Activated gamma-delta T cell (primary cell): ENCODE measurements at regions not wholly inside any gene's neighbourhood (a gene's known extent, or its start where the extent isn't known, plus 50 kb on each side); places are given as distances from the start of the nearest gene placed in this dataset.
"Not testable (repeated sequence)": the region's sequence is repeated elsewhere in the genome, so short reads cannot be mapped to it uniquely, and the experiment has no call there.

Experiments used
- DNase-seq: peaks from one replicate; lab custom pipeline; 2025; lab: John Stamatoyannopoulos, UW

DNA sequence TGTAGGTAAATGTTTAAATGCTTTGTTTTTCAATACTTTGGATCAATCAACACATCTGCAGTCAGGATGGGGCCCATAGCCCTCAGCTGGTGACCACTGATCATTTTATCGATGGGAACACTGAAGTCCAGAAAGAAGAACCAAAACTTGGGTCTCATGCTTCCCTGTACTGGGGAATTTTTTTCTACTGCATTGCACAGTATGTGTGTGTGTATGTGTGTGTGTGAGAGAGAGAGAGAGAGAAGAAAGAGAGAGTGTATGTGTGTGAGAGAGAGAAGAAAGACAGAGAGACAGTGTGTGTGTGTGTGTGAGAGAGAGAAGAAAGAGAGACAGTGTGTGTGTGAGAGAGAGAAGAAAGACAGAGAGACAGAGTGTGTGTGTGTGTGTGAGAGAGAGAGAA is 202.9 kb upstream of the MSX2 start:
- no peak for DNase-seq

DNA sequence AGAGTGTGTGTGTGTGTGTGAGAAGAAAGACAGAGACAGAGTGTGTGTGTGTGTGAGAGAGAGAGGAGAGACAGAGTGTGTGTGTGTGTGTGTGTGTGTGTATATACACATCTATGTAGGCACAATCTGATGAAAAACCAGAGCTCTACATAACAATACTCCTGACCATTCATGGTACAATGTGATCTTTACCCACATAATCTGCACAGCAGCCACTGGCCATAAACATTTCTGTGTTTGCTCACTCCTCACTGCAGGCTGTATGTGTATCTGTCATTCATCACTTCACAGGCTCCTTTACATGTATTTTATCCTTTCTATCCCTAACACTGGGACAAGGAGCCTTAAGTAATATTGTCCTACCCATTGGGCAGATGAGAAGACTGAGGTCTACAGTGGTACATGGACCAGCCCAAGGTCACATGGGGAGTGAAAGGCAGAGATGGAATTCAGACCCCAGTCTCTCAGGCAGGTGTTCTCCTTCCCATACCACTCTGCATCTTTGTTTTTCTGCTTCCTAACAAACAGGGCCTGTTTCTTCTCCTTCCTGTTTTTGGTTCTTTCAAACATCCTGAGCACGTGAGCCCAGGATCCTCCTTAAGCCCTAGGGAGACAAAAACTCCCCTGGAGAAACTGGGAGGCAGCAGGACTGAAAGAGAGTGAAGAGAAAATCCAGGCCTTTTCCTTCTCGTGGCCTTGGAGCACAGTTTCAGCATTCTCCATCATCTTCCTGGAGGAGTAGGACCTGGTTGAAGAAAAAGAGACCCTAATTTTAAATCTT is 201.7 kb upstream of the MSX2 start:
- no peak for DNase-seq

DNA sequence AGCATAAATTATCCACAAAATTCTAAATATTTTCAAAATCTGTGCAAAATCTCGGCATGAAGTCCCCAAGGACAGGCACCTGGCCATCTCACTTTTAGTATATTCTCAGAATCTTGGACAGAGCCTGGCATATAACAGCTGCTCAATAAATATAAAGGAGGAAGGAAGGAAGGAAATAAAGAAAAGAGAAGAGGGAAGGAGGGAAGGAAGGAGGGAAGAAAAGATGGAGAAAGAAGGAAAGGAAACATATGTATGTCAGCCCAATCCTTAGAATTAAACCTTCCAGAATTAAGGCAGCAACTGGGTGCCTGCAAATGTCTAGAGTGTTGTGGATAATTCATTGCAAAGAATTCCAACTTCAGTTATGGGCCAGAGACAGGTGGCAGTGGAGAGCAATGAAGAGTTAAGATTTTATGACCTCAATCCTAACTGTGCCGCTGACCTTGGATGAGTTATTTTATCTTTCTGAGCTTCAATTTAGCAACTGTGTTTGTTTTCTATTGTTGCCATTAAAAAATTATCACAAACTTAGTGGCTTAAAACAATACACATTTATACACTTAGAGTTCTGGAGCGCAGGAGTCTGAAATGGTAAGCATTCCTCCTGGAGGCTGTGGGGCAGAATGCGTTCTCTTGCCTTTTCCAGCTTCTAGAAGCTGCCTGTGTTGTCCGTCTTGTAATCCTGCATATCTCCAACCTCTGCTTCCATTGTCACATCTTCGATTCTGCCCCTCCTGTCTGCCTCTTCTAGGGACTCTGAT is 200.9 kb upstream of the MSX2 start:
- no peak for DNase-seq

DNA sequence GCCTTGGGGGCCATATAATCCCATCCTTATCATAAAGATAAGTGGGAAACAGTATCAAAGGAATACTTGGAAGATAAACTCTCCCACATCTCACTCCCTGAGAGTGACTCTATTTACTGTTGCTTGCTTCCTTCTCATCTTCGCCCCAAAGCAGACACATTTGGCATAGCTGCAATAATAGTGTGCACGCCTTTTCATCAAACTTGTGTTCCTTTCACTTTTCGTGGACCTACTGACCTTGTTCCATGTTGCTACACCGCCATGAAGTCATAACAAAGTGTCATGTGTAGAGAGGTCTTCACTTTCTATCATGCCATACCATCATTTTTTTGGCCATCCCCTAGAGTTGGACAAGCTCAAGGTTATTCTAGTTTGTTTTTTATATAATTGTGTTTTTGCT is 200.0 kb upstream of the MSX2 start:
- DNase-seq: no peak

DNA sequence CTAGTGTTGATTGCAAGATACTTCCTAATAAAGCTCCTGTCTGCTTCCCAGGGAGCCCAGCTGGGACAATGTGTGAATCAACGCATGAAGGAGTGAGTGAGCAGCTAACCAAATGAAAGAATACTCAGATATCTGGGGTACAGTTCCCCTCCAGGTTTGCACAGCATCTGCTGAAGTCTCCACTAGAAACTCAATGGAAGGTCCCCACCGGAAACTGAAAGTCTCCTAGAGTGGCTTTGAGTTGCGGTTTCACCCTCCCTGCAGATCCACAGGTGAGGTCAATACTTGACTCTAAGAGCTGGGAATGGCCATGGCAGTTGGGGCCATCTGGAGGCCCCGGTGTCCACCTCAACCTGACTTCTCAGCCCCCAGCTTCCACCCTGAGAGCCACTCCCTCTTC is 198.2 kb upstream of the MSX2 start:
- DNase-seq: no peak

DNA sequence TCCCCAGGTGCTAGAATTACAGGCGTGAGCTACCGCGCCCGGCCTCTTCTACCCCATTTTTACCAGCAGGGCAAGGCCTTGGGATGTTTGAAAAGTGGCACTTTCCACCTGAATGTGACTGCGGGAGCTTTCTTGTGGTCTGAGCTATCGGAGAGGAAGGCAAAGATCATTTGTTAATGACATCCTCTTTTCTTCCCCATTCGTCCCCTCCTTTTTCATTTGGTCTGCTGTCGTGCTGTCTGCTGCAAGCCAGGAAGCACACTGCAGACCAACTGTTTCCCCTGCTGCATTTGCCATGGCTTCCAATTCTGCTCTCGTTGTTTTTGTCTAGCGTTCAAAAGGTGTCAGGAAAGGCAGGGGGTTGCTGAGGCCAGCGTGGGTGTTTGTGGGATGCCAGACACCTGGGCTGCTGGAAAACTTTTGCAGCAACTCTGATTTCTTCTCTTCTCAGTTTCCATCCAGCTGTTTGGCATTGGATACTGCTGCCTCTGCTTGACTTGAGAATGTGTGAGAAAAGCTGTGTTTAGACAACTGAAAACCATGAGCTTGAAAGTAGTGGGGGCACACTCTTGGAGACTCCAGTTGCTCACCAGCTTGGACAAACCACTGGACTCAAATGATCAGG is 196.4 kb upstream of the MSX2 start:
- DNase-seq: no peak

DNA sequence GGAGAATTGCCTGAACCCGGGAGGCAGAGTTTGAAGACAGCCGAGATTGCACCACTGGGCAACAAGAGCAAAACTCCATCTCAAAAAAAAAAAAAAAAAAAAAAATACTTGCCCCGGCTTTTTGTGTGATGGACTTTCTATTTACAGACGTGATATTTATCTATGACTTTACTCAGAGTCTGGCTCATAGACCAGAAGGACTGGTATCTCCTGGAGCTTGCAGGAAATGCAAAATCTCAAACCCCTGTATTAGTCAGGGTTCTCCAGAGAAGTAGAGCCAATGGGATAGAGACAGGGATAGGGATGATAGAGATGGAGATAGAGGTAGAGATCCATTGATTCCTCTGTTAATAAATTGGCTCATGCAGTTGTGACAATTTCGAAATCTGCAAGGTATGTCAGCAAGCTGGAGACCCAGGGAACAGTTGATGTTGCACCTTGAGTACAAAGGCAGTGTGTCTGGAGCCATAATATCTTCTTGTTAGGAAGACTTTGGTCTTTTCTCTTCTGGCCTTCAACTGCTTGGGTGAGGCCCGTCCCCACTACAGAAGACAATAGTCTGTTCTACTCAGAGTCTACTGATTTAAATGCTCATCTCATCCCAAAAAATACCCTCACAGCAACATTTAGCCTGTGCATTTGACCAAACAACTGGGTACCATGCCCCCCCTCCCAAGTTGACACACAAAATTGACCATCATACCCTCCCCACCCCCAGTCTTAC is 195.4 kb upstream of the MSX2 start:
- DNase-seq: no peak

DNA sequence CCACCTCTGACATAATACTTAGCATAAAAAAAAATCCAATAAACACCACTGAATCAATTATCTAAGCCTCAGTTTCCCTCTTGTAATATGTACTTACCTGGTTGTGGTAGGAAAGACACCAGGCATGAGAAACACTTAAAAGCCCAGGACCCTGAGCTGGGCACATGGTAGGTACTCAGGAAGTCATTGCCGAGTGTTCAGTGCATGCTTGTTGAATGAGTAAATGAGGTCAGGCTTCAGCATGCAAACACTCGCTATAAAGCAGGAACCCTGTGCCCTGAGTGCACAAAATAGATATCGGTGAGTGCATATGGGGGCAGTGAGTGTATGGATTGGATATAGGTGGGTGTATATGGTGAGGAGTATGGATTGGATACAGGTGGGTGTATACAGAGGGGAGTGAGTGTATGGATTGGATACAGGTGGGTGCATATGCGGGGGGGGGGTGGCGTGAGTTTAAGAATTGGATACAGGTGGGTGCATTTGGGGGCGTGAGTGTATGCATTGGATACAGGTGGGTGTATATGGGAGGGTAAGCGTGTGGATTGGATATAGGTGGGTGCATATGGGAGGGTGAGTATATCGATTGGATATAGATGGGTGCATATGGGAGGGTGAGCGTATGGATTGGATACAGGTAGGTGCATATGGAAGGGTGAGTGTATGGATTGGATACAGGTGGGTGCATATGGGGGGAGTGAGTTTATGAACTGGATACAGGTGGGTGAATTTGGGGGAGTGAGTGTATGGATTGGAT is 194.3 kb upstream of the MSX2 start:
- no peak for DNase-seq

DNA sequence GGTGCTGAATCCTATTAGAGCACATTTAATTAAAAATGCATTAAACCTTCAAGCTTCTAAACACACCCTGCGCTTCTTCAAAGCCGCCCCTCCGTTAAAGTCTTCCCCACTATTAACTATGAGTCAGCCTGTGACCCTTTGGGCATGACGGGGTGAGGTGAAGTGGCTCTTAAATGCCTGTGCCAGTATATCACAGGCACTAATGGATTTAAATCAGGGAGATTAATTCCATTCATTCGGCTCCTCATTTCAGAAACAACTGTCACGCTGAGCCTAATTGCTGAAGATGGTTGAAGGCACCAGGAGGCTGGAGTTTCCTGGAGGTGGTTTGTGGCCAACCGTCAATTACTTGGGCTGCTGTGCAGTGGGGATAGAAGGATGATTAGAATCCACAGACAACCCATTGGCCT is 192.6 kb upstream of the MSX2 start:
- DNase-seq: no peak

DNA sequence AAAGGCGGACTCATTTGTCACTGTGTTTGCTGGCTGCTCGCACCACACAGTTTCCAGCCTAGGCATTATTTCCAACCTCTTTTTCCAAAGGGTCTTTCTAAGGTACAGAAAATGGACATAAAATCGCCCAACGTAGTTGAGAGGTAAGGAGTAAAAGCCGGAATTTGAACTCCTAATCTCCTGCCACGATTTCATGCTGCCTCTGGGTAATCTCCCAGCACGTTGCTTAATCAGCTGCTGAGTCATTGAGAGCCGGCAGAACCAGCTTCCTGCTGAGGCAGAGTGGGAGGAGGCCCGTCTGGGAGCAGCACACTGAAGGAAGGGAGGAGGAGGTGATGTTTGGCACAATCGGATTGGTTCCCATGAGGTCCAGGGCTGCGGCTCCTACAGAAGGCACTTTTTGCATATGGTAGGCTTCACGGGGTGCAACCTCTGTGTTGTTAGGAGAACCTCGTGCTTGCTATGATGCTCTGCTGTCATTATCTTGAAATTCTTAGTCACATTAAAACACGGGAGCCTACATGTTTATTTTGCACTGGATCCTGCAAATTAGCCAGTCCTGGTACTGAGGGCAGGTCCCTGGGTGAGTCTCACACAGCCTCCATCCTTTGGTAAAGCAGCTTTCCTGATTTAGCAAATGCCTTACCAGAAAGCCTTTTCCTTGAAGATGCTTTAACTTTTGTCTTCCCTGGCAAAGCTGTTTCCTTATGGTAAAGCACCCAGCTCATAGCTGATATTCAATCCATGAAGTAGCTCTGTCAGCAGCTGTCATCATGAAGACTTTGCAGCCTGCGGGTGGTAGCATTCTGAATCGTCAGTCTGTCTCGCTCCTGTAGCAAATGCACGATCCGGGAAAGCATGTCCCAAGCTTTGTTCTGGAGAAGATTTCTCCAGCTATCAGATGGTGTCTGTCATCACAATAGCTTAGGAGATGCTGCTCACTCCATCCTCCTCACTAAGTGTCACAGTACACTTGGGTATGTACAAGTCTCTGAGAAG is 191.6 kb upstream of the MSX2 start:
- no peak for DNase-seq

DNA sequence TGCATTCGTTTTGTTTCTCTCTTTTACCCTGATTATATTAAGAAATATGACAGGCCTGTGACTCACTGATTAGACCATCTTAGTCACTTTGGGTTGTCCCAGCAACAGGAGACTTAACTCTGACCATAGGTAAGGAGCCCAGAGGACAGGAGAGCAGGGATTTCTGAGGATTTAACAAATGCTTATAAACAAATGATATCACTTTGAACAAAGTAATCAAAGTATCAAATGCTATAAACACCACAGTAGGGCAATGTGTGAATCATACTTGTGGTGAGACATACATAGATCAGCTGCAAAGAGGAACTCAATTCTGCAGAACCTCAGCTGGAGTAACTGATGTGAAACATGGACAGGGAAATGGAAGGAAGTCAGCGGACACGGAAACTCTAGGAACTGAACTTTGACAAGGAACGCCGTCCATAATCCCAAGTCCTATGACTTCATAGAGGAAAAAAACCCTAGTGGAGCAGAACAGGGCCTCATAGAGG is 190.6 kb upstream of the MSX2 start:
- no peak for DNase-seq

DNA sequence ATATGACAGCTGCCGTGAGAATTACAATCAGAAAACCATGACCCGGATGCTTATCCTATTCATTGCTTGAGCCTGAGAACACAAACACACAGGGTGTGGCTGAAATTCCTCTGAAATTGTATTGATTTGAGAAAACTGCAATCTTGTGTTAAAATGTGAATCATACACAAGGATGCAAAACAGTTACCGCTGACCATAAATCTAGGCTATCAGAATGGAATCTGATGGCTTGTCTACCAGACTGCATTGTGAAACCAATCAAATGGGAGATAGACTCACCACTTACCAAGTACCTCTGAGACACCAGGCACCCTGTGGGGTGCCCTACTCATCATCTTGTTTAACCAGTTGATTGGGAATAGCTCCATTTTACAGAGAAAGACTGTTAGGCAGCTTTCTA is 188.7 kb upstream of the MSX2 start:
- no peak for DNase-seq

DNA sequence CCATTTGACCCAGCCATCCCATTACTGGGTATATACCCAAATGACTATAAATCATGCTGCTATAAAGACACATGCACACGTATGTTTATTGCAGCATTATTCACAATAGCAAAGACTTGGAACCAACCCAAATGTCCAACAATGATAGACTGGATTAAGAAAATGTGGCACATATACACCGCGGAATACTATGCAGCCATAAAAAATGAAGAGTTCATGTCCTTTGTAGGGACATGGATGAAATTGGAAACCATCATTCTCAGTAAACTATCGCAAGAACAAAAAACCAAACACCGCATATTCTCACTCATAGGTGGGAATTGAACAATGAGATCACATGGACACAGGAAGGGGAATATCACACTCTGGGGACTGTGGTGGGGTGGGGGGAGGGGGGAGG is 184.6 kb upstream of the MSX2 start:
- DNase-seq: not testable (repeated sequence)

DNA sequence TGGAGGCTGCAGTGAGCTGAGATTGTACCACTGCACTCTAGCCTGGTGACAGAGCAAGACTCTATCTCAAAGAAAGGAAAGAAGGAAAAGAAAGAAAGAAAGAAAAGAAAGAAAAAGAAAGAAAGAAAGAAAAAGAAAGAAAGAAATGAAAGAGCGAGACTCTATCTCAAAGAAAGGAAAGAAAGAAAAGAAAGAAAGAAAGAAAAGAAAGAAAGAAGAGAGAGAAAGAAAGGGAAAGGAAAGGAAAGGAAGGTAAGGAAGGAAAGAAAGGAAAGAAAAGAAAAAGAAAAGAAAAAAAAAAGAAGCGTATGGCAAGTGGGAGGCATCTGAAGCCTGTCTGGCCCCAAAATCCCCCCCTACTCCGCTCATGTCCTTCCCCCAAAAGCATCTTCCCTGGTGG is 182.3 kb upstream of the MSX2 start:
- DNase-seq: no peak

DNA sequence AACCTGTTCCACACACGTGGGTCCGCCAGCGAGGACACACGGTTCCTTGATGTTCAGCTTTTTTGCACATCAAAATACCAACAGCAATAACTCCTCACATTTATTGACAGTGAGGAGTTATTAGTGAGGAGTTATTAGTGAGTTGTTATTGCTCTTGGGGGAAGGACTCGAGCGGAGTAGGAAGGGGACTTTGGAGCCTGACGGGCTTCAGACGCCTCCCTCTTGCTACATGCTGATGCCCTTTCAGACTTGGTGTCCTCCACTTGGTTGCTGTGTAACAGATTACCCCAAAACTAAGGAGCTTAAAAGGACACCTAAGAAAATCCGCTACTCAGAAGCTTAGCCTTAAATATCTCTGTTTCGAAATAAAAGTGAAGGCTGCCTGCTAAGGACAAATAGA is 181.9 kb upstream of the MSX2 start:
- DNase-seq: no peak

DNA sequence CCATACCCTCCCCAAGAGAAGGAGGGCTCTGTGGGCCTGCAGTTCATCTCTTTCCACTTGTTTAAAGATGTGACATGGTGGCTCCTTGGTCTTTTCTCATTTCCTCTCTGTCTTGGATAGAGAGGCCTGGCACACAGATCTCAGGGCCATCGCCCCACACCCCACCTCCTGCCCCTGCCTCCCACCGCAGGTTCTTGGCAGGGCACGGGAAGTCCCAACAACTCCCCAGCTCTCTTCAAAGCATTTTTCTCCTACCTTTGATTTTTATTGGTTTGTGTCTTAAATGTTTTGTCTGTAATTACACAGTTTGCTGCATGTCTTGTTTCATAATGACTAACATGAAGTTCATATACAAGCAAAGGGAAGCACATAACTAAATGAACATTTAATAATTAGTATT is 178.5 kb upstream of the MSX2 start:
- no peak for DNase-seq

DNA sequence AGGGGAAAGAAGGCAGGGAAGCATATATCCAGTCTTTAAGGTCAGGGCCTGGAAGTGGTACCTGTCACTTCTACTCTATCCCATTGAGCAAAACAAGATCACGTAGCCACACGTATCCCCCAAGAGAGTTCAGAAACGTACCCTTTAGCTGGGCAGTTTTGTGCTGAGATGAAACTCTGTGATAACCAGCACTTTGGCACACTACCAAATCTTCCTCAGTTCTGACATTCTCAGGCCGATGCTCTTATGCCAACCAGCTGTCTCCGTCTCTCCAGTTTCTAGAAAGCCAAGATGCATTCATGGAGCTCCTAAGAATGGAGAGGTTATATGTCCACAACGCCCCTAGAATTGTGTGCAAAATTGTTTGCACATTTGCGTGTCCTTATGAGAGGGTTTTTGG is 176.6 kb upstream of the MSX2 start:
- DNase-seq: no peak

DNA sequence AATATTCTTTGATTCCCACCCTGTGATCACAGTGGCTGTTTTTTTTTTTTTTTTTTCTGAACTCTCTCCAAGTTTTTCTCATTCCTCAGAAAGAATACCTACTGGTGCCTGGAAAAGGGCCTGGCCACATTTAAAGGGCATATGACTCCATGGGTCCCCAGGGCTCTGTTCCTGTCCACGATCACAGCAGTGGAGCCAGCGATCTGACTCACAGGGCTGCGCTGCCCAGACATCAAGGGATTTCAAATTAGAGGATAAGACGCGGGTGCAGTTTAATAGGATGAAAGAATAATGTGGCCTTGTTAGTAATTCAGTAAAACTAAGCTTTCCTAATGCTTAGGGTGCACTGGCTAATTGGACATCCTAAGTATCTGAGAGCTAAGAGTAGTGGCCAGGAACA is 175.1 kb upstream of the MSX2 start:
- no peak for DNase-seq

DNA sequence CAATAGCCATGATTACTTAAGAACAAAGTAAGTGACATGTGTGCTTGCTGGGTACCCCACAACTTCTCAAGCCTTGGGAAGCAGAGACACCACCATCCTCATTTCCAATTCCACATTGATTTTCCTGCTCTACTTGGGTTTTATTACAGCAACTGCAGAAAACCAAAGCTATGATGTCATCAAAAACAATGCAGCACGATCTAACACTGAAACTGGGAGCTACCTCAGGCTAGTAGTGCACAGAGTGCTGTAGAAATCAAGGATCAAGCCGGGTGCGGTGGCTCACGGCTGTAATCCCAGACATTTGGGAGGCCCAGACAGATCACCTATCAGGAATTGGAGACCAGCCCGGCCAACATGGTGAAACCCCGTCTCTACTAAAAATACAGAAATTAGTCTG is 174.4 kb upstream of the MSX2 start:
- no peak for DNase-seq

DNA sequence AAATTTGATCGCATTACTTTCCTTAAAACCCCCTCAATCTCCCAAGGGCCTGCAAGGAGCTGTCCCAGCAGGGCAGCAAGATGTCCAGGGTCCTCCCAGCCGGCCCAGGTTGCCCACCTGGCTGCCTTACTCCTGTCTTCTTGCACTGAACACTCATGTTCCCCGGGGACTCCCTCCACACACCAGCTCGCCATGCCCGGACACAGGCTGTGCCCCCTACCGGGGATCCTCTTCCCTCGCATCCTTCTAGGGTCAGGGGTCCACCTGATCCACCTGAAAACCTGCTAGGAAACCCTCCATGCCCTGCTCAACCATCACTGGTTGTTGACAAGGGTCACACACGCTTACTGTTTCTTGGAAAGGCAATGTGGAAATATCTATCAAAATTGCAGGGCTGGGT is 172.0 kb upstream of the MSX2 start:
- DNase-seq: no peak
